ENCODE measurements at regions not wholly inside any gene's neighbourhood (a gene's known extent, or its start where the extent isn't known, plus 50 kb on each side); places are given as distances from the start of the nearest gene placed in this dataset.

- no peak for DNase-seq
Observed at GRCh38 chr20:16115911-16116552, 457.2 kb downstream of the KIF16B start.

GRCh38 chr20:16113736-16114135 is 459.5 kb downstream of the KIF16B start:
- no peak for DNase-seq

DNA sequence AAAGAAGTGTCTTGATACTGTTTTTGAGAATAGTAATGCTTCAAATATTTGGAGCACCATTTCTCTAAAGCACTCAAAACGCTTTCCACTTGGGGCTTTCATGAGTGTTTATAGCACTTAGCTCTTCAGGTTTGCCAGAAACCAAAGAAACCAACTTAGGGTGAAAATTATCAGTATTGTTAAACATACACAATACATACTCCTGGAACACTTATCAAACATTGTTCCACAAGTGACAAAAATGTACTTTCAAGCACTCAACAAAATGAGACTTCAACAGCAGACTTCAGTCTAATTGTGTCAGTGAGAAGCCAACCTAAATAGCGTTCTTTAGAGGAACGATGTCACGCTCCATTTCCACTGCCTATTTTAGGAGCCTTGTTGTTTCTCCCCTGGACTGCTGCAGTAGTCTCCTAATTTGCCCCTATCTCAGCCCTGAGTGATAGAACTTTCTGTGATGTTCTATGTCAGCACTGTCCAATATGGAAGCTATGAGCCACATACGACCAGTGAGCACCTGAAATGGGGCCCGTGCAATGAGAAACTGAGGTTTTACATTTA is 461.3 kb downstream of the KIF16B start:
- DNase-seq, result no peak

- DNase-seq, result no peak
Observed at GRCh38 chr20:16111172-16111832, 461.9 kb downstream of the KIF16B start.

DNA sequence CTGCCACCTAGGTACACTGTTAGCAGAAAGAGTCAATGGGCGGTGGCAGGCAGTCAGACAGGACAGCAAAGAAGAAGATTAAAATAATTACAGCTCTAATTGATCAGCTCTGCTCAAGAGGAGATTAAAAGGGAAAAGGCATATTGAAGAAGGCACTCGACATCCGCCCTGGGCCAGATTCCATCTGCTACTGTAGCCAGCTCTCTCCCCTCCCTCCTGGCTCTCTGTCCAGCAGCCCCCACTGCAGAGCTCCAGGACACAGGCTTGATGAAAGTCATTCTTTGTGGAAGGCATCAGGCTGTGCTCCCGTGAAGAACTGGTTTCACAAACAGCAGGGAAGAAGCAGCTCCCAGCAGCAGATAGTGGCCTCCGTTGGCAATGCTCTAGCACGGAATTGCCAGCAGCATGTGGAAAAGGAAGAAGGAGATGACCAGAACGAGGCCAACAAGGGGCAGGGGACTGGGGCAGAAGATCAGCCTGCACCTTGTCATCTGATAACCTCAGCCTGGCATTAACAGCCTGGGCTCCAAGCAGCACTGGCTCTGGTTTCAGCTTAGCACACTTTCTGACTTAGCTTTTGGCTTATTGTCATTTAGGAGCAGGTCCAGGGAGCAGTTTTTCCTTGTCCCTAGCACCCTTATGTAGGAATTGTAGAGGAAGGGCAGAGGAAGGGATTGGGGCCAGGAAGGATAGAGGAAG is 465.9 kb downstream of the KIF16B start:
- no peak for DNase-seq

GRCh38 chr20:16106191-16106849 is 466.9 kb downstream of the KIF16B start:
- no peak for DNase-seq

DNA sequence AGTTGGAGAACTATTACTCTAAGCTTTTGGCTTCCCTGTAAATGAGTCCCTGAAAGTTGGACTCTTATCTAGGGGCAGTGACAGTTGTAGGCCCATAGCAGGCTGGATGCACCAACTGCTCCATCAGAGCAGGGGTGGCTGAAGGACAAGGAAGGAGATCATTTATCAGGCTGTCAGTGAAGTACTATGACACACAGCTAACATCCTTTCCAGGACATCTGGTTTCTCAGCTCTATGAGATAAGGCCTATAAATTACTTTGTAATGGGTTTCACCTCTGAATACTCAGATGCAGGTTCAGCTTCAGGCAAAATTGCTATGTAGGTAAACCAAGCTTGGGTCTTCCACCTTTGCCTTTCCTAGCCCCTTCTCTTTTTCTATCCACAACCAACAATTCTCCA is 468.5 kb downstream of the KIF16B start:
- DNase-seq, result no peak
